ENCODE measurements at regions not wholly inside any gene's neighbourhood (a gene's known extent, or its start where the extent isn't known, plus 50 kb on each side); places are given as distances from the start of the nearest gene placed in this dataset.

DNA sequence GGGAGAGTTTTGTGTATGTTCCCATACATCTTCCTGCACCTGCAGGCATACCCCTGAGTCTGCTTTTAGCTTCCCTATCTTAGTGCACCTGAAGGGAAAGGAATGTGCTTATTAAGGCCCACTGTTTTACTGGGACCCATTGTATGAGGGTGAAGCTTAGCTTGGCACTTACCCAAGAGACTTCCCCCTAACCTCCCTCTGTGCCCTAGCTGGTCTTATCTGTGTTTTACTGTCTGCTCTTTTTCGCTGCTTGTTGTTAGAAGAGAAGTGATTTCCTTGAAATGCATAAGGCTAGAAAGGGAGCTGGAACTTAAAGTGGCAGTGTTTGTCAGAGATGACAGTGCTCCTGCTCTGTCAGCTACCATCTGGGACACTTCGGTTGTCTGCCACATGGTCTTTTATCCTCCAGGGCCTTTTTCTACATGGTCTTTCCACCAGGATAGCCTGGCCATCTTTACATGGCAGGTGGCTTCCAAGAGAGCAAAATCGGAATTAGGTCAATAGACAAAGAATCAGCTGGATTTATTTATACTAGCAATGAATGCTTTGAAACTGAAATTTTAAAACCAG, 122.5 kb upstream of the SLC44A1 start:
- TF ChIP-seq, protein P1, sequence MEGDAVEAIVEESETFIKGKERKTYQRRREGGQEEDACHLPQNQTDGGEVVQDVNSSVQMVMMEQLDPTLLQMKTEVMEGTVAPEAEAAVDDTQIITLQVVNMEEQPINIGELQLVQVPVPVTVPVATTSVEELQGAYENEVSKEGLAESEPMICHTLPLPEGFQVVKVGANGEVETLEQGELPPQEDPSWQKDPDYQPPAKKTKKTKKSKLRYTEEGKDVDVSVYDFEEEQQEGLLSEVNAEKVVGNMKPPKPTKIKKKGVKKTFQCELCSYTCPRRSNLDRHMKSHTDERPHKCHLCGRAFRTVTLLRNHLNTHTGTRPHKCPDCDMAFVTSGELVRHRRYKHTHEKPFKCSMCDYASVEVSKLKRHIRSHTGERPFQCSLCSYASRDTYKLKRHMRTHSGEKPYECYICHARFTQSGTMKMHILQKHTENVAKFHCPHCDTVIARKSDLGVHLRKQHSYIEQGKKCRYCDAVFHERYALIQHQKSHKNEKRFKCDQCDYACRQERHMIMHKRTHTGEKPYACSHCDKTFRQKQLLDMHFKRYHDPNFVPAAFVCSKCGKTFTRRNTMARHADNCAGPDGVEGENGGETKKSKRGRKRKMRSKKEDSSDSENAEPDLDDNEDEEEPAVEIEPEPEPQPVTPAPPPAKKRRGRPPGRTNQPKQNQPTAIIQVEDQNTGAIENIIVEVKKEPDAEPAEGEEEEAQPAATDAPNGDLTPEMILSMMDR (IDR thresholded peaks at IDR 0.05), result no peak
- TF ChIP-seq TCF7L2 (IDR thresholded peaks at IDR 0.05; ENCODE audit: low read depth, low read length), result no peak
